OCI-LY1 (cell line): ENCODE measurements at regions not wholly inside any gene's neighbourhood (a gene's known extent, or its start where the extent isn't known, plus 50 kb on each side); places are given as distances from the start of the nearest gene placed in this dataset.

Experiments used
- H2AFZ ChIP-seq: fragments of 200-600 bp; sonication (generic), shearing (Covaris generic); 2 replicates; pipeline ENCODE4 v1.6.0; 2014; ENCODE audit warnings: antibody characterized with exemption, mild to moderate bottlenecking, low read length
- H3F3A ChIP-seq: fragments of 200-600 bp; sonication (generic), shearing (Covaris generic); 2 replicates; pipeline ENCODE4 v1.6.0; 2014; ENCODE audit warnings: mild to moderate bottlenecking, antibody characterized with exemption, low read length, moderate library complexity; ENCODE audit not compliant: insufficient read depth
- H3K27ac ChIP-seq: fragments of 200-600 bp; sonication (generic); 2 replicates; pipeline ENCODE4 v1.5.1; 2014; ENCODE audit warnings: low read length, mixed run types, mild to moderate bottlenecking, low read depth; ENCODE audit not compliant: poor library complexity, severe bottlenecking
- H3K27me3 ChIP-seq: fragments of 200-600 bp; sonication (generic); 2 replicates; pipeline ENCODE4 v1.6.0; 2014; ENCODE audit warnings: antibody characterized with exemption, mild to moderate bottlenecking, low read length, moderate library complexity; ENCODE audit not compliant: insufficient read depth
- H3K36me3 ChIP-seq: fragments of 200-600 bp; sonication (generic); 2 replicates; pipeline ENCODE4 v1.6.1; 2014; ENCODE audit warnings: mild to moderate bottlenecking, antibody characterized with exemption, low read length, moderate library complexity, mixed read lengths; ENCODE audit not compliant: insufficient read depth
- H3K4me1 ChIP-seq: fragments of 200-600 bp; sonication (generic); 2 replicates; pipeline ENCODE4 v1.5.1; 2014; ENCODE audit warnings: mild to moderate bottlenecking, low read length, moderate library complexity; ENCODE audit not compliant: insufficient read depth, severe bottlenecking
- H3K4me2 ChIP-seq: fragments of 200-600 bp; sonication (generic), shearing (Covaris generic); 2 replicates; pipeline ENCODE4 v1.6.1; 2014; ENCODE audit warnings: low read length
- H3K4me3 ChIP-seq: fragments of 200-600 bp; sonication (generic); 2 replicates; pipeline ENCODE4 v1.5.1; 2014; ENCODE audit warnings: low read length, low read depth, mild to moderate bottlenecking, mixed read lengths; ENCODE audit not compliant: poor library complexity, severe bottlenecking
- H3K79me2 ChIP-seq: fragments of 200-600 bp; shearing (Covaris generic); 2 replicates; pipeline ENCODE4 v1.6.1; 2016; ENCODE audit warnings: mixed run types, low read length, mixed read lengths; ENCODE audit not compliant: insufficient read depth
- H3K9ac ChIP-seq: fragments of 200-600 bp; sonication (generic), shearing (Covaris generic); 2 replicates; pipeline ENCODE4 v1.6.1; 2014; ENCODE audit warnings: mild to moderate bottlenecking, low read length, mixed read lengths
- H3K9me2 ChIP-seq: fragments of 200-600 bp; sonication (generic), shearing (Covaris generic); 2 replicates; pipeline ENCODE4 v1.6.1; 2014; ENCODE audit warnings: low read depth, mild to moderate bottlenecking, low read length, mixed read lengths
- H3K9me3 ChIP-seq: fragments of 200-600 bp; shearing (Covaris generic); 2 replicates; pipeline ENCODE4 v1.6.1; 2014; ENCODE audit warnings: low read length, mixed read lengths
- H4K20me1 ChIP-seq: fragments of 200-600 bp; sonication (generic), shearing (Covaris generic); 2 replicates; pipeline ENCODE4 v1.6.0; 2016; ENCODE audit warnings: mild to moderate bottlenecking, low read length; ENCODE audit not compliant: insufficient read depth
- CTCF ChIP-seq: fragments of 200-600 bp; sonication (generic), shearing (Covaris generic); IDR thresholded peaks from 2 replicates; pipeline ENCODE4 v1.5.1; 2017; ENCODE audit warnings: mild to moderate bottlenecking, antibody characterized with exemption, low read length, moderate library complexity, mixed read lengths
- EZH2 ChIP-seq: fragments of 200-600 bp; sonication (generic), shearing (Covaris generic); IDR thresholded peaks from 2 replicates; pipeline ENCODE4 v1.8.0; 2017; ENCODE audit warnings: borderline replicate concordance, mixed run types, mild to moderate bottlenecking, antibody characterized with exemption, low read length, moderate library complexity, mixed read lengths

DNA sequence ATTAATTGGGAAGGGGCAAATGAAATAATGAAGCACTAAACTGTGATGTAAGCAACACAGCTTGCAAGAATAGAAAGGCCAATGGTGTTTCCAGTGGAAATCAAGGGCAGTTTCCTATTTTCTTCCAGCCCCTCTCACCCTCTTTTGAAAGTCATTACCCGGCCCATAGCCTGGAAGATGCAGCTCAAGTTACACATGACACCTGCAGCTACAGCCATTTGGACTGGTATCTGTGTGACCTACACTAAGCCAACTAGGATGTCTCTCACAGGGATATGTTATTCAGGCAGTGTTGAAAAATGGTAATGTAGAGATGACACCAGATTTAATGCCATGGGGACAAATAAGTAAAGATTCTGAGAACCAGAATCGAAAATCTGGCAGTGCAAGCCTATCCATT, 439.4 kb upstream of the ZNF462 start:
- TF ChIP-seq CTCF, result no peak
- TF ChIP-seq EZH2, result no peak
- Histone ChIP-seq H2AFZ (no peak overlapping the region), H3K9me2 (no peaks in the 10 kb centered on the region)

GRCh38 chr9:106432631-106433030, 430.3 kb upstream of the ZNF462 start:
- Histone ChIP-seq H2AFZ (no peak overlapping the region), H3K4me2 (no peak overlapping the region)
- TF ChIP-seq EZH2, result no peak
- no peak for TF ChIP-seq CTCF

More for the DNA sequence above, 439.4 kb upstream of the ZNF462 start:
- Histone ChIP-seq H3K36me3 (no peaks in the 10 kb centered on the region), H3K79me2 (no peaks in the 10 kb centered on the region), H4K20me1 (no peaks in the 10 kb centered on the region), H3F3A (no peaks in the 10 kb centered on the region), H3K9me3 (no peaks in the 10 kb centered on the region), H3K4me2 (no peak overlapping the region), H3K4me3 (no peak overlapping the region), H3K27me3 (no peaks in the 10 kb centered on the region), H3K27ac (no peak overlapping the region), H3K4me1 (no peaks in the 10 kb centered on the region), H3K9ac (no peak overlapping the region)

DNA sequence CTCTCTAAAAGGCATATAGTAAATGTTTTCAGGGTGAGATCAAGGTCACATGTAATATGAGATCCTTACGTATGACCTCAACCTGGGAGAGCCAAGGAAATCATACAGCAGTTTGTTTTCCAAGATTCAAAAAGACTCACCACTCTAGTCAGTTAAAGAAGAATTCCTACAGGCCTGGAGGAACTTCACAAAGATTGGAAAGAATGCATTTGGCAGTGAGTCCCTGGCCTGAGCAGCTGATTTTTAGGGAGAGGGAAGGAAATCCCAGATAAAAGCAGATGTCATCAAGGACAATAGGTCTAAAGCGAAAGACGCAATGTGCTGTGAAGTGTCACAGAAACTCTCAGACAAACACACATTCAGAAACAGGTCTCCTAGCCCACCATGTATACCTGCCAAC, 424.0 kb upstream of the ZNF462 start:
- H3K9ac ChIP-seq, result no peak overlapping the region
- no peaks in the 10 kb centered on the region for H3K4me1 ChIP-seq
- no peaks in the 10 kb centered on the region for H3F3A ChIP-seq
- no peak overlapping the region for H3K4me2 ChIP-seq
- no peaks in the 10 kb centered on the region for H4K20me1 ChIP-seq
- H3K27me3 ChIP-seq, result no peaks in the 10 kb centered on the region
- no peak for TF ChIP-seq EZH2
- TF ChIP-seq CTCF, result no peak
- no peak overlapping the region for H3K4me3 ChIP-seq
- no peak overlapping the region for H3K27ac ChIP-seq
- no peaks in the 10 kb centered on the region for H3K79me2 ChIP-seq
- no peaks in the 10 kb centered on the region for H3K36me3 ChIP-seq
- no peak overlapping the region for H2AFZ ChIP-seq
- no peaks in the 10 kb centered on the region for H3K9me2 ChIP-seq
- H3K9me3 ChIP-seq, result no peaks in the 10 kb centered on the region

More at GRCh38 chr9:106432631-106433030, 430.3 kb upstream of the ZNF462 start:
- Histone ChIP-seq H4K20me1 (no peaks in the 10 kb centered on the region), H3K79me2 (no peaks in the 10 kb centered on the region), H3K27me3 (no peaks in the 10 kb centered on the region), H3F3A (no peaks in the 10 kb centered on the region), H3K4me1 (no peaks in the 10 kb centered on the region), H3K9me2 (no peaks in the 10 kb centered on the region), H3K9me3 (no peaks in the 10 kb centered on the region), H3K4me3 (no peak overlapping the region), H3K27ac (no peak overlapping the region), H3K36me3 (no peaks in the 10 kb centered on the region), H3K9ac (no peak overlapping the region)
